ENCODE measurements at regions not wholly inside any gene's neighbourhood (a gene's known extent, or its start where the extent isn't known, plus 50 kb on each side); places are given as distances from the start of the nearest gene placed in this dataset.

- TF ChIP-seq CTCF (IDR thresholded peaks at IDR 0.05) (no peak), POLR2A (IDR thresholded peaks at IDR 0.05) (no peak), POLR2AphosphoS5 (IDR thresholded peaks at IDR 0.05) (no peak), EP300 (IDR thresholded peaks at IDR 0.05) (no peak)
These were observed 985.0 kb upstream of the GOT2 start for GRCh38 chr16:59719121-59719520.

Data from upper lobe of left lung (tissue), 4 donors.